ENCODE measurements at regions not wholly inside any gene's neighbourhood (a gene's known extent, or its start where the extent isn't known, plus 50 kb on each side); places are given as distances from the start of the nearest gene placed in this dataset.

- TF ChIP-seq POLR2A (IDR thresholded peaks at IDR 0.05), result no peak
- no peak for TF ChIP-seq CTCF (IDR thresholded peaks at IDR 0.05)
Measured at GRCh38 chr2:39897273-39897672, 118.2 kb upstream of the THUMPD2 start.

Data from stomach (tissue), 4 donors.